ENCODE measurements at regions not wholly inside any gene's neighbourhood (a gene's known extent, or its start where the extent isn't known, plus 50 kb on each side); places are given as distances from the start of the nearest gene placed in this dataset.
"Not testable (repeated sequence)": the region's sequence is repeated elsewhere in the genome, so short reads cannot be mapped to it uniquely, and the experiment has no call there.

DNA sequence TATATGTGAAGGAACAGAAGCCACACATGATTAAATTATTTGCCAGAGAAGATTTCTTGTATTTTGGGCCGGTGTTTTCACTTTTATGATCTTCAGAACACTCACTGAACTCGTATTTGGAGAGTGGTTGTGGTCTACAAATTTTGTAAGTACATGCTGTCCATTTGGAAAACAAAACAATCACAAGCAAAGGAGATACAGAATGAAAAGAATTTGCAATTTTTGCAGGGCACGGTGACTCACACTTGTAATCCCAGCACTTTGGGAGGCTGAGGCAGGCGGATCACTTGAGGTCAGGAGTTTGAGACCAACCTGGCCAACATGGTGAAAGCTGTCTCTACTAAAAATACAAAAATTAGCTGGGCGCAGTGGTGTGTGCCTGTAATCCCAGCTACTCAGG is 282.0 kb downstream of the C1D start:
- TF ChIP-seq, protein P1, sequence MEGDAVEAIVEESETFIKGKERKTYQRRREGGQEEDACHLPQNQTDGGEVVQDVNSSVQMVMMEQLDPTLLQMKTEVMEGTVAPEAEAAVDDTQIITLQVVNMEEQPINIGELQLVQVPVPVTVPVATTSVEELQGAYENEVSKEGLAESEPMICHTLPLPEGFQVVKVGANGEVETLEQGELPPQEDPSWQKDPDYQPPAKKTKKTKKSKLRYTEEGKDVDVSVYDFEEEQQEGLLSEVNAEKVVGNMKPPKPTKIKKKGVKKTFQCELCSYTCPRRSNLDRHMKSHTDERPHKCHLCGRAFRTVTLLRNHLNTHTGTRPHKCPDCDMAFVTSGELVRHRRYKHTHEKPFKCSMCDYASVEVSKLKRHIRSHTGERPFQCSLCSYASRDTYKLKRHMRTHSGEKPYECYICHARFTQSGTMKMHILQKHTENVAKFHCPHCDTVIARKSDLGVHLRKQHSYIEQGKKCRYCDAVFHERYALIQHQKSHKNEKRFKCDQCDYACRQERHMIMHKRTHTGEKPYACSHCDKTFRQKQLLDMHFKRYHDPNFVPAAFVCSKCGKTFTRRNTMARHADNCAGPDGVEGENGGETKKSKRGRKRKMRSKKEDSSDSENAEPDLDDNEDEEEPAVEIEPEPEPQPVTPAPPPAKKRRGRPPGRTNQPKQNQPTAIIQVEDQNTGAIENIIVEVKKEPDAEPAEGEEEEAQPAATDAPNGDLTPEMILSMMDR (IDR thresholded peaks at IDR 0.05): not testable (repeated sequence)
- not testable (repeated sequence) for TF ChIP-seq EP300 (IDR thresholded peaks at IDR 0.05; ENCODE audit: low read depth)

Data from transverse colon (tissue), 3 donors.